HCT116 (cell line): ENCODE measurements at regions not wholly inside any gene's neighbourhood (a gene's known extent, or its start where the extent isn't known, plus 50 kb on each side); places are given as distances from the start of the nearest gene placed in this dataset.

ENCODE experiments used
- ATAC-seq: fragments of 200-7000 bp; cut with Tn5 transposase; 2 replicates; pipeline ENCODE4 v1.9.1; 2020; ENCODE audit warnings: mild to moderate bottlenecking, moderate library complexity
- BruUV-seq: library from RNA; stranded (reverse); fragments of 400-500 nt; replicated peaks from 2 replicates; lab custom pipeline; 2021; lab: Mats Ljungman, UMichigan
- CTCF ChIA-PET: fragments of 300-600 bp; sonication (Branson Sonifier 250); formaldehyde crosslinking; loops from one replicate; lab custom pipeline; 2021; ENCODE audit warnings: antibody characterized with exemption; lab: Charles Lee
- POLR2A ChIA-PET: fragments of 300-600, 350-600 bp; sonication (Branson Sonifier 250); formaldehyde crosslinking; loops from one replicate; lab custom pipeline; 2021; ENCODE audit warnings: antibody characterized with exemption; lab: Charles Lee
- RAD21 ChIA-PET, 2 experiments: fragments of 300-600 bp; sonication (Branson Sonifier 250); formaldehyde crosslinking; loops; one replicate each; lab custom pipeline; 2023; ENCODE audit warnings: low total read pairs in 2 of 2; ENCODE audit not compliant: uncharacterized antibody in 2 of 2, unreplicated experiment in 2 of 2, low non-redundant PET in 1 of 2; lab: Charles Lee
- DNase-seq: peaks from one replicate; pipeline ENCODE4 v3.0.0-alpha.2; 2010; ENCODE audit warnings: low read depth, low spot score
- H2AFZ ChIP-seq: fragments of 200-600 bp; shearing (Covaris generic), sonication (generic); 2 replicates; pipeline ENCODE4 v1.6.1; 2017; ENCODE audit warnings: low read depth, mixed run types, mixed read lengths, antibody characterized with exemption, low read length; ENCODE audit not compliant: poor library complexity, severe bottlenecking
- H3K27ac ChIP-seq: 2 replicates; pipeline ENCODE4 v1.5.1; 2012; ENCODE audit warnings: low read depth, low read length
- H3K27me3 ChIP-seq: fragments of 200-600 bp; sonication (generic); 2 replicates; pipeline ENCODE4 v1.6.1; 2016; ENCODE audit warnings: mixed run types, low read length, mixed read lengths; ENCODE audit not compliant: insufficient read depth
- H3K36me3 ChIP-seq, 2 experiments: fragments of 200-500 bp in 1 of 2; fragments of 200-600 bp in 1 of 2; sonication (Bioruptor generic) in 1 of 2; sonication (generic) in 1 of 2; 2 replicates each; pipeline versions ENCODE4 v1.5.1 to v1.6.1; 2014 to 2016; ENCODE audit warnings: low read length in 2 of 2, inconsistent platforms in 1 of 2, mixed read lengths in 1 of 2, mixed run types in 1 of 2; ENCODE audit not compliant: insufficient read depth in 2 of 2, control insufficient read depth in 1 of 2
- H3K4me1 ChIP-seq, 2 experiments: fragments of 200-600 bp in 1 of 2; sonication (generic) in 1 of 2; 2 replicates each; pipeline versions ENCODE4 v1.5.1 to v1.6.1; 2012 to 2017; ENCODE audit warnings: low read length in 2 of 2, inconsistent platforms in 1 of 2, mild to moderate bottlenecking in 1 of 2, mixed read lengths in 1 of 2, mixed run types in 1 of 2, moderate library complexity in 1 of 2; ENCODE audit not compliant: insufficient read depth in 2 of 2, control insufficient read depth in 1 of 2
- H3K4me2 ChIP-seq: fragments of 200-600 bp; sonication (generic); 2 replicates; pipeline ENCODE4 v1.6.1; 2017; ENCODE audit warnings: mixed run types, low read length, mixed read lengths
- H3K4me3 ChIP-seq, 2 experiments: fragments of 200-600 bp in 1 of 2; sonication (generic) in 1 of 2; replicated peaks in 1 of 2; 2 replicates each; pipeline ENCODE4 v1.5.1; 2011 to 2016; ENCODE audit warnings: low read length in 2 of 2, control low read depth in 1 of 2, low read depth in 1 of 2, mild to moderate bottlenecking in 1 of 2, mixed read lengths in 1 of 2, mixed run types in 1 of 2
- H3K79me2 ChIP-seq: fragments of 200-600 bp; sonication (generic); 2 replicates; pipeline ENCODE4 v1.6.1; 2017; ENCODE audit warnings: mild to moderate bottlenecking, mixed run types, low read length, moderate library complexity, mixed read lengths; ENCODE audit not compliant: insufficient read depth
- H3K9ac ChIP-seq: fragments of 200-600 bp; sonication (generic); 2 replicates; pipeline ENCODE4 v1.6.1; 2016; ENCODE audit warnings: low read length, mixed read lengths
- H3K9me2 ChIP-seq: fragments of 200-600 bp; sonication (generic), shearing (Covaris generic); 2 replicates; pipeline ENCODE4 v1.6.1; 2017; ENCODE audit warnings: mixed run types, mild to moderate bottlenecking, moderate library complexity; ENCODE audit not compliant: insufficient read depth
- H3K9me3 ChIP-seq, 2 experiments: fragments of 200-500 bp in 1 of 2; fragments of 200-600 bp in 1 of 2; sonication (Bioruptor generic) in 1 of 2; sonication (generic) in 1 of 2; 2 replicates each; pipeline ENCODE4 v1.6.1; 2014 to 2017; ENCODE audit warnings: low read length in 2 of 2, mixed read lengths in 2 of 2, inconsistent platforms in 1 of 2, low read depth in 1 of 2, mild to moderate bottlenecking in 1 of 2, mixed run types in 1 of 2, moderate library complexity in 1 of 2; ENCODE audit not compliant: control insufficient read depth in 1 of 2, insufficient read depth in 1 of 2
- H4K20me1 ChIP-seq: fragments of 200-600 bp; sonication (generic), shearing (Covaris generic); 2 replicates; pipeline ENCODE4 v1.6.1; 2017; ENCODE audit warnings: mixed run types, mild to moderate bottlenecking, moderate library complexity; ENCODE audit not compliant: insufficient read depth
- ATF3 ChIP-seq: IDR thresholded peaks from 2 replicates; pipeline ENCODE4 v1.6.1; 2012
- CBX3 ChIP-seq: IDR thresholded peaks from 2 replicates; pipeline ENCODE4 v1.6.1; 2012; ENCODE audit warnings: low read depth
- CEBPB ChIP-seq: IDR thresholded peaks from 2 replicates; pipeline ENCODE4 v1.6.1; 2012; ENCODE audit warnings: low read depth
- EGR1 ChIP-seq: IDR thresholded peaks from 2 replicates; pipeline ENCODE4 v1.6.1; 2012; ENCODE audit warnings: low read depth
- FOSL1 ChIP-seq: IDR thresholded peaks from 2 replicates; pipeline ENCODE4 v1.6.1; 2012; ENCODE audit warnings: low read depth
- POLR2A ChIP-seq: IDR thresholded peaks from 2 replicates; pipeline ENCODE4 v1.7.0; 2011; ENCODE audit warnings: borderline replicate concordance; ENCODE audit not compliant: insufficient read depth, insufficient read length; ENCODE audit errors: extremely low read depth
- REST ChIP-seq: IDR thresholded peaks from 2 replicates; pipeline ENCODE4 v1.6.1; 2012; ENCODE audit warnings: low read depth
- SP1 ChIP-seq: IDR thresholded peaks from 2 replicates; pipeline ENCODE4 v1.6.1; 2012; ENCODE audit warnings: low read depth
- SRF ChIP-seq: IDR thresholded peaks from 2 replicates; pipeline ENCODE4 v1.6.1; 2012; ENCODE audit warnings: low read depth
- intact Hi-C: fragments of 100-400 bp; cut with micrococcal nuclease; formaldehyde crosslinking; loops from 2 replicates; pipeline ENCODE4 v1.10.0; 2022

GRCh38 chr13:48603375-48603774, 50.4 kb upstream of the CYSLTR2 start:
- Histone ChIP-seq H4K20me1 (no peaks in the 10 kb centered on the region), H3K27me3 (no peaks in the 10 kb centered on the region), H3K4me3 (no peak overlapping the region), H3K4me1 (peaks cover 0 to 5% of the 10 kb centered on the region in 2 experiments; a peak in 1 of 4 replicates)
- POLR2A ChIA-PET = no interaction called here
- intact Hi-C loops = no loop called here
- TF ChIP-seq REST (no peak), CEBPB (no peak), ATF3 (no peak), CBX3 (no peak), FOSL1 (no peak), SRF (no peak), POLR2A (no peak), EGR1 (no peak), SP1 (no peak)
- TF ChIP-seq, all 23 proteins: peak for 0
- Histone ChIP-seq H3K4me2 (no peak overlapping the region), H3K9ac (no peak overlapping the region), H3K79me2 (no peaks in the 10 kb centered on the region), H3K9me3 (no peaks in the 10 kb centered on the region), H3K27ac (no peak overlapping the region), H3K36me3 (no peaks in the 10 kb centered on the region), H2AFZ (no peak overlapping the region), H3K9me2 (no peaks in the 10 kb centered on the region)
- ChIA-PET RAD21 (no interaction called here), CTCF (no interaction called here)
- ATAC-seq = no peak
- no peak for DNase-seq
- no TSS peak for BruUV-seq
